Calu3 (cell line): ENCODE measurements at regions not wholly inside any gene's neighbourhood (a gene's known extent, or its start where the extent isn't known, plus 50 kb on each side); places are given as distances from the start of the nearest gene placed in this dataset.

ENCODE experiments used
- BruUV-seq: library from RNA; stranded (reverse); fragments of 400-500 nt; replicated peaks from 2 replicates; lab custom pipeline; 2021; lab: Mats Ljungman, UMichigan
- CTCF ChIA-PET: fragments of 300-600 bp; sonication (Branson Sonifier 250); formaldehyde crosslinking; loops from one replicate; lab custom pipeline; 2022; ENCODE audit warnings: antibody characterized with exemption; lab: Charles Lee
- DNase-seq: peaks from one replicate; pipeline ENCODE4 v3.0.0; 2022
- H3K27ac Mint-ChIP-seq: one replicate; pipeline ENCODE4 v1.8.0; 2022; ENCODE audit warnings: mixed read lengths; ENCODE audit not compliant: unreplicated experiment
- H3K27me3 Mint-ChIP-seq: one replicate; pipeline ENCODE4 v1.8.0; 2022; ENCODE audit warnings: mixed read lengths; ENCODE audit not compliant: unreplicated experiment
- H3K36me3 Mint-ChIP-seq: one replicate; pipeline ENCODE4 v1.8.0; 2022; ENCODE audit warnings: mild to moderate bottlenecking, moderate library complexity, mixed read lengths; ENCODE audit not compliant: insufficient read depth, unreplicated experiment
- H3K4me1 Mint-ChIP-seq: one replicate; pipeline ENCODE4 v1.8.0; 2022; ENCODE audit warnings: mild to moderate bottlenecking, low read depth, mixed read lengths; ENCODE audit not compliant: unreplicated experiment
- H3K4me3 Mint-ChIP-seq: one replicate; pipeline ENCODE4 v1.8.0; 2022; ENCODE audit warnings: mild to moderate bottlenecking, low read depth, moderate library complexity, mixed read lengths; ENCODE audit not compliant: unreplicated experiment
- H3K9me3 Mint-ChIP-seq: one replicate; pipeline ENCODE4 v1.8.0; 2022; ENCODE audit warnings: low read depth, mixed read lengths; ENCODE audit not compliant: unreplicated experiment
- intact Hi-C: fragments of 100-400 bp; cut with micrococcal nuclease; formaldehyde crosslinking; loops from one replicate; pipeline ENCODE4 v1.10.0; 2022; ENCODE audit not compliant: unreplicated experiment
- TF ChIP-seq, protein P1 (sequence below): fragments of 200-600 bp; IDR thresholded peaks from one replicate; pipeline ENCODE4 v1.8.0; 2022; ENCODE audit warnings: antibody characterized with exemption; ENCODE audit not compliant: unreplicated experiment

GRCh38 chr13:63864171-63864902 is 2448.7 kb upstream of the PCDH20 start:
- Mint-ChIP-seq H3K27ac (no peak overlapping the region), H3K9me3 (peaks cover 6% of the 10 kb centered on the region), H3K4me3 (no peak overlapping the region), H3K4me1 (no peaks in the 10 kb centered on the region), H3K27me3 (no peaks in the 10 kb centered on the region), H3K36me3 (no peaks in the 10 kb centered on the region)
- intact Hi-C loops, result no loop called here
- CTCF ChIA-PET, result no interaction called here
- no peak for DNase-seq
- BruUV-seq, result no TSS peak
- TF ChIP-seq, protein P1, sequence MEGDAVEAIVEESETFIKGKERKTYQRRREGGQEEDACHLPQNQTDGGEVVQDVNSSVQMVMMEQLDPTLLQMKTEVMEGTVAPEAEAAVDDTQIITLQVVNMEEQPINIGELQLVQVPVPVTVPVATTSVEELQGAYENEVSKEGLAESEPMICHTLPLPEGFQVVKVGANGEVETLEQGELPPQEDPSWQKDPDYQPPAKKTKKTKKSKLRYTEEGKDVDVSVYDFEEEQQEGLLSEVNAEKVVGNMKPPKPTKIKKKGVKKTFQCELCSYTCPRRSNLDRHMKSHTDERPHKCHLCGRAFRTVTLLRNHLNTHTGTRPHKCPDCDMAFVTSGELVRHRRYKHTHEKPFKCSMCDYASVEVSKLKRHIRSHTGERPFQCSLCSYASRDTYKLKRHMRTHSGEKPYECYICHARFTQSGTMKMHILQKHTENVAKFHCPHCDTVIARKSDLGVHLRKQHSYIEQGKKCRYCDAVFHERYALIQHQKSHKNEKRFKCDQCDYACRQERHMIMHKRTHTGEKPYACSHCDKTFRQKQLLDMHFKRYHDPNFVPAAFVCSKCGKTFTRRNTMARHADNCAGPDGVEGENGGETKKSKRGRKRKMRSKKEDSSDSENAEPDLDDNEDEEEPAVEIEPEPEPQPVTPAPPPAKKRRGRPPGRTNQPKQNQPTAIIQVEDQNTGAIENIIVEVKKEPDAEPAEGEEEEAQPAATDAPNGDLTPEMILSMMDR, result no peak

- TF ChIP-seq, protein P1, result no peak
- no peaks in the 10 kb centered on the region for H3K4me1 Mint-ChIP-seq
- no TSS peak for BruUV-seq
- no peak overlapping the region for H3K27ac Mint-ChIP-seq
- DNase-seq, result no peak
- no peak overlapping the region for H3K4me3 Mint-ChIP-seq
- no peaks in the 10 kb centered on the region for H3K27me3 Mint-ChIP-seq
- intact Hi-C loops, result no loop called here
- H3K9me3 Mint-ChIP-seq, result no peaks in the 10 kb centered on the region
- CTCF ChIA-PET, result no interaction called here
- H3K36me3 Mint-ChIP-seq, result no peaks in the 10 kb centered on the region
These were observed 2439.9 kb upstream of the PCDH20 start for GRCh38 chr13:63855457-63856118.

DNA sequence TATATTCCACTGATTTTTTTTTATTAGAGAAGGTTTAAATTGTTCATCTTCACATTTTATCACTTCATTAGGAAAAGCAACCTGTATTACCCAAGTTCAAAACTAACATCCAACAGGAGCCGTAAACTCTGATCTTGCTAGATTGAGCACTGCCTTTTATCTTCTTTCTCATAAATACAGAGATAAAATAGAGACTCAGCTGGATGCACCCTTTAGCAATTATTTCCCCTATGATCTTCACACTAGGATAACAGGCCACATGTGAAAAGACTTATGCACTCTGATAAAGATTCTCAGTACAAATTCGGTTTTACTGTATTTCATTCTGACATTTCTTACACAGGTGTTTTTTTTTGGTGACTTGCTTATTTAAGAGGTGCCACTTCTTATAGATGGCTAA is 2438.2 kb upstream of the PCDH20 start:
- Mint-ChIP-seq H3K36me3 (no peaks in the 10 kb centered on the region), H3K4me1 (no peaks in the 10 kb centered on the region), H3K27ac (no peak overlapping the region), H3K27me3 (no peaks in the 10 kb centered on the region), H3K9me3 (no peaks in the 10 kb centered on the region), H3K4me3 (no peak overlapping the region)
- intact Hi-C loops, result no loop called here
- CTCF ChIA-PET, result no interaction called here
- DNase-seq, result no peak
- TF ChIP-seq, protein P1, result no peak
- no TSS peak for BruUV-seq

DNA sequence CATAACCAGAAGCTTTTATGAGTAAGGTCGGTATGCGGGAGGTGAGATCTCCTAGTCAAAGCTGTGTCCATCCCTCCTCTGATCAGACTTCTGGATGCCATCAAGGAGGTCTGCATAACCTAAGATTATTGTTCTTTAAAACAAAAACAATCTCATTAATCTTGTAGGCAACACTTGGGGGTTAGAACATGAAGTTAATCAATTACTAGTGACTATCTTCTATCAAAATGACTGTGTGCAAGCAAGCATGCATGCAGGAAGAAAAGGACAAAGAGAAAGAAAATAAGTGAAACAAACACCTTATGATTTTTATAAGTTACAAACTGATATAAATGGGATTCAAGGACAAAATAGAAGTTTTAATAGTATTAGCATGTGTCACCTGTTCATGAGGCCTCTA is 2435.9 kb upstream of the PCDH20 start:
- intact Hi-C loops, result no loop called here
- Mint-ChIP-seq H3K27ac (no peak overlapping the region), H3K27me3 (no peaks in the 10 kb centered on the region), H3K4me1 (no peaks in the 10 kb centered on the region), H3K4me3 (no peak overlapping the region), H3K9me3 (peaks cover 3% of the 10 kb centered on the region), H3K36me3 (no peaks in the 10 kb centered on the region)
- TF ChIP-seq, protein P1, result no peak
- no peak for DNase-seq
- no TSS peak for BruUV-seq
- CTCF ChIA-PET, result no interaction called here
